Smooth muscle cell (in vitro differentiated cells): ENCODE measurements at regions not wholly inside any gene's neighbourhood (a gene's known extent, or its start where the extent isn't known, plus 50 kb on each side); places are given as distances from the start of the nearest gene placed in this dataset.

ENCODE experiments used
- DNase-seq: peaks from one replicate; lab custom pipeline; 2025; ENCODE audit not compliant: unreplicated experiment; lab: John Stamatoyannopoulos, UW
- H2AFZ ChIP-seq: fragments of 200-600 bp; sonication (generic); 2 replicates; pipeline ENCODE4 v1.6.0; 2016; ENCODE audit warnings: antibody characterized with exemption, low read depth, mild to moderate bottlenecking
- H3F3A ChIP-seq: fragments of 200-600 bp; sonication (generic); 2 replicates; pipeline ENCODE4 v1.6.0; 2017; ENCODE audit warnings: antibody characterized with exemption, low read depth
- H3K27ac ChIP-seq: fragments of 200-600 bp; sonication (generic); 2 replicates; pipeline ENCODE4 v1.5.1; 2016; ENCODE audit warnings: low read depth, mild to moderate bottlenecking
- H3K27me3 ChIP-seq: fragments of 200-600 bp; sonication (generic); 2 replicates; pipeline ENCODE4 v1.6.1; 2016; ENCODE audit warnings: low read depth, mild to moderate bottlenecking
- H3K36me3 ChIP-seq: fragments of 200-600 bp; sonication (generic); 2 replicates; pipeline ENCODE4 v1.5.1; 2016; ENCODE audit warnings: low read depth
- H3K4me1 ChIP-seq: fragments of 200-600 bp; sonication (generic); 2 replicates; pipeline ENCODE4 v1.5.1; 2016; ENCODE audit warnings: low read depth
- H3K4me2 ChIP-seq: fragments of 200-600 bp; sonication (generic); 2 replicates; pipeline ENCODE4 v1.6.0; 2016; ENCODE audit warnings: mild to moderate bottlenecking
- H3K4me3 ChIP-seq: fragments of 200-600 bp; sonication (generic); 2 replicates; pipeline ENCODE4 v1.5.1; 2016; ENCODE audit warnings: mild to moderate bottlenecking
- H3K79me2 ChIP-seq: fragments of 200-600 bp; sonication (generic); 2 replicates; pipeline ENCODE4 v1.6.0; 2016; ENCODE audit warnings: low read depth, mild to moderate bottlenecking
- H3K9ac ChIP-seq: fragments of 200-600 bp; sonication (generic); 2 replicates; pipeline ENCODE4 v1.6.0; 2016; ENCODE audit warnings: low read depth
- H3K9me3 ChIP-seq: fragments of 200-600 bp; sonication (generic); replicated peaks from 2 replicates; pipeline ENCODE4 v1.5.1; 2016; ENCODE audit warnings: low read depth
- H4K20me1 ChIP-seq: fragments of 200-600 bp; sonication (generic); 2 replicates; pipeline ENCODE4 v1.6.0; 2016; ENCODE audit warnings: low read depth
- CTCF ChIP-seq: fragments of 200-600 bp; sonication (generic); IDR thresholded peaks from 2 replicates; pipeline ENCODE4 v1.5.1; 2017; ENCODE audit warnings: borderline replicate concordance, mild to moderate bottlenecking, antibody characterized with exemption; ENCODE audit not compliant: insufficient read depth, poor library complexity, severe bottlenecking
- WGBS: methylation state at CpG from one replicate; pipeline ENCODE4 v1.1.7; 2016; ENCODE audit warnings: low lambda C conversion rate; 5-methylcytosine and 5-hydroxymethylcytosine counted together

- H2AFZ ChIP-seq = no peak overlapping the region
- H3K9ac ChIP-seq = no peak overlapping the region
- H3K27ac ChIP-seq = no peak overlapping the region
- TF ChIP-seq CTCF = no peak
- no peaks in the 10 kb centered on the region for H3K9me3 ChIP-seq
- H3K4me1 ChIP-seq = no peaks in the 10 kb centered on the region
- H3K4me3 ChIP-seq = no peak overlapping the region
- no peaks in the 10 kb centered on the region for H3K79me2 ChIP-seq
- no peaks in the 10 kb centered on the region for H4K20me1 ChIP-seq
- no peaks in the 10 kb centered on the region for H3F3A ChIP-seq
- no peak for DNase-seq
- H3K27me3 ChIP-seq = no peaks in the 10 kb centered on the region
- H3K4me2 ChIP-seq = no peak overlapping the region
- no peaks in the 10 kb centered on the region for H3K36me3 ChIP-seq
Measured at GRCh38 chr13:60647547-60647946, 250.5 kb downstream of the TDRD3 start.

GRCh38 chr13:60646620-60647019, 249.6 kb downstream of the TDRD3 start:
- Histone ChIP-seq H3K9me3 (no peaks in the 10 kb centered on the region), H2AFZ (no peak overlapping the region), H3K4me3 (no peak overlapping the region), H3K27me3 (no peaks in the 10 kb centered on the region), H3K36me3 (no peaks in the 10 kb centered on the region), H3K9ac (no peak overlapping the region), H3K79me2 (no peaks in the 10 kb centered on the region), H3F3A (no peaks in the 10 kb centered on the region), H3K4me2 (no peak overlapping the region), H4K20me1 (no peaks in the 10 kb centered on the region), H3K27ac (no peak overlapping the region), H3K4me1 (no peaks in the 10 kb centered on the region)
- no peak for TF ChIP-seq CTCF
- 86% methylated on average over 3 of the region's 3 CpGs for WGBS
- no peak for DNase-seq

GRCh38 chr13:60645676-60646075, 248.7 kb downstream of the TDRD3 start:
- no peaks in the 10 kb centered on the region for H3K27me3 ChIP-seq
- no peaks in the 10 kb centered on the region for H3K79me2 ChIP-seq
- no peaks in the 10 kb centered on the region for H3F3A ChIP-seq
- DNase-seq = no peak
- no peaks in the 10 kb centered on the region for H3K4me1 ChIP-seq
- no peak overlapping the region for H3K9ac ChIP-seq
- no peaks in the 10 kb centered on the region for H3K9me3 ChIP-seq
- H4K20me1 ChIP-seq = no peaks in the 10 kb centered on the region
- H3K36me3 ChIP-seq = no peaks in the 10 kb centered on the region
- no peak overlapping the region for H3K4me2 ChIP-seq
- no peak overlapping the region for H3K27ac ChIP-seq
- H3K4me3 ChIP-seq = no peak overlapping the region
- TF ChIP-seq CTCF = no peak
- H2AFZ ChIP-seq = no peak overlapping the region
- 96% methylated on average over 3 of the region's 3 CpGs for WGBS

GRCh38 chr13:60642552-60642951, 245.5 kb downstream of the TDRD3 start:
- Histone ChIP-seq H3K4me1 (no peaks in the 10 kb centered on the region), H4K20me1 (no peaks in the 10 kb centered on the region), H3K9ac (no peak overlapping the region), H3K27ac (no peak overlapping the region), H3K4me2 (peak overlapping the region; percentile 34), H3K9me3 (no peaks in the 10 kb centered on the region), H2AFZ (no peak overlapping the region), H3K27me3 (no peaks in the 10 kb centered on the region), H3K4me3 (no peak overlapping the region), H3K79me2 (no peaks in the 10 kb centered on the region), H3K36me3 (no peaks in the 10 kb centered on the region), H3F3A (no peaks in the 10 kb centered on the region)
- no peak for TF ChIP-seq CTCF
- WGBS = 32% methylated on average over 4 of the region's 4 CpGs
- no peak for DNase-seq
